ENCODE measurements at regions not wholly inside any gene's neighbourhood (a gene's known extent, or its start where the extent isn't known, plus 50 kb on each side); places are given as distances from the start of the nearest gene placed in this dataset.

DNA sequence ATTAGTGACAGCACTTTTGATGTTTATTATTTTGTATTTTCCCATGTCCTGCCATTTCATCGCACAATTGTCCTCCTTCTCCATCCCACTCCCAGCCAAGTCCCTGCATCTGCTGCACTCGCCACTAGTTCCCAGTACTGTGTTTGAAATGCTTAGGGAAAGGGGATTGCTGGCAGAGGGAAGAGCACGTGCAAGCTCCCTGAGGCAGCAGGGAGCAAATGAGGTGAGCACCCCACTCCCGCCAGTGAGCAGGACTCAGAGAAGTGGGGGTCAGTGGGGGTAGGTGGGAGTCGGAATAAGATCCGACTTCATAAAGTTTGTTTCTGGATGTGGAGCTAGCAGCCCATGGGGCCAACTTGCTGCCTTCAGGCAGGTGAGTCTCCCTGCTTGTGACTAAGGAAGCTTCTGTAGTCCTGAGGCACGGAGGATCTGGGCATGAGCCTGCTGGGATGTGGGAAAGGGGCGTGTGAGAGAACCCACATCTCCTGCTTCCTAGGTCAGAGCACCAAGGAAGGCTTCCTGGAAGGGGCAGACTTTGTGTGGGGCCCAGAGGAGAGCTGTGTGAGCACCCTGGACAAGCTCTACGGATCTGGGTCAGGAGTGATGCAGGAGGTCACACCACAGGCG lies 99.7 kb upstream of the TLE3 start:
- no peaks in the 10 kb centered on the region for H3K36me3 Mint-ChIP-seq
- H3K9me3 Mint-ChIP-seq = no peaks in the 10 kb centered on the region
- H3K4me3 Mint-ChIP-seq = no peak overlapping the region
- H3K27me3 Mint-ChIP-seq (ENCODE audit: low read depth) = no peaks in the 10 kb centered on the region
- H3K27ac Mint-ChIP-seq = peak overlapping the region; percentile 93
- H3K4me1 Mint-ChIP-seq = peaks cover 76% of the 10 kb centered on the region
- DNase-seq (ENCODE audit: low spot score in 2 of 2, unreplicated experiment in 2 of 2) = no peak
- TF ChIP-seq, protein P1, sequence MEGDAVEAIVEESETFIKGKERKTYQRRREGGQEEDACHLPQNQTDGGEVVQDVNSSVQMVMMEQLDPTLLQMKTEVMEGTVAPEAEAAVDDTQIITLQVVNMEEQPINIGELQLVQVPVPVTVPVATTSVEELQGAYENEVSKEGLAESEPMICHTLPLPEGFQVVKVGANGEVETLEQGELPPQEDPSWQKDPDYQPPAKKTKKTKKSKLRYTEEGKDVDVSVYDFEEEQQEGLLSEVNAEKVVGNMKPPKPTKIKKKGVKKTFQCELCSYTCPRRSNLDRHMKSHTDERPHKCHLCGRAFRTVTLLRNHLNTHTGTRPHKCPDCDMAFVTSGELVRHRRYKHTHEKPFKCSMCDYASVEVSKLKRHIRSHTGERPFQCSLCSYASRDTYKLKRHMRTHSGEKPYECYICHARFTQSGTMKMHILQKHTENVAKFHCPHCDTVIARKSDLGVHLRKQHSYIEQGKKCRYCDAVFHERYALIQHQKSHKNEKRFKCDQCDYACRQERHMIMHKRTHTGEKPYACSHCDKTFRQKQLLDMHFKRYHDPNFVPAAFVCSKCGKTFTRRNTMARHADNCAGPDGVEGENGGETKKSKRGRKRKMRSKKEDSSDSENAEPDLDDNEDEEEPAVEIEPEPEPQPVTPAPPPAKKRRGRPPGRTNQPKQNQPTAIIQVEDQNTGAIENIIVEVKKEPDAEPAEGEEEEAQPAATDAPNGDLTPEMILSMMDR (IDR thresholded peaks at IDR 0.05; ENCODE audit: unreplicated experiment) = no peak

- Mint-ChIP-seq H3K36me3 (peaks cover 3% of the 10 kb centered on the region), H3K4me3 (no peak overlapping the region), H3K4me1 (peaks cover 76% of the 10 kb centered on the region), H3K27me3 (ENCODE audit: low read depth) (no peaks in the 10 kb centered on the region), H3K27ac (peak overlapping the region; percentile 93), H3K9me3 (peaks cover 5% of the 10 kb centered on the region)
- peak; percentile 65 to 78 for DNase-seq (ENCODE audit: low spot score in 2 of 2, unreplicated experiment in 2 of 2)
- TF ChIP-seq, protein P1 (IDR thresholded peaks at IDR 0.05; ENCODE audit: unreplicated experiment) = no peak
Measured at GRCh38 chr15:70196372-70197316, 98.9 kb upstream of the TLE3 start.

- DNase-seq (ENCODE audit: low spot score in 2 of 2, unreplicated experiment in 2 of 2) = peak in 1 of 2 experiments; percentile 52
- TF ChIP-seq, protein P1 (IDR thresholded peaks at IDR 0.05; ENCODE audit: unreplicated experiment) = no peak
- Mint-ChIP-seq H3K4me3 (no peak overlapping the region), H3K36me3 (peaks cover 3% of the 10 kb centered on the region), H3K4me1 (peaks cover 72% of the 10 kb centered on the region), H3K9me3 (peaks cover 9% of the 10 kb centered on the region), H3K27me3 (ENCODE audit: low read depth) (no peaks in the 10 kb centered on the region), H3K27ac (peak overlapping the region; percentile 87)
Measured at GRCh38 chr15:70195587-70196305, 98.0 kb upstream of the TLE3 start.

- Mint-ChIP-seq H3K9me3 (peaks cover 9% of the 10 kb centered on the region), H3K4me3 (no peak overlapping the region), H3K4me1 (peaks cover 66% of the 10 kb centered on the region), H3K27ac (no peak overlapping the region), H3K36me3 (peaks cover 3% of the 10 kb centered on the region), H3K27me3 (ENCODE audit: low read depth) (no peaks in the 10 kb centered on the region)
- DNase-seq (ENCODE audit: low spot score in 2 of 2, unreplicated experiment in 2 of 2) = no peak
- TF ChIP-seq, protein P1 (IDR thresholded peaks at IDR 0.05; ENCODE audit: unreplicated experiment) = no peak
Measured at GRCh38 chr15:70195171-70195570, 97.5 kb upstream of the TLE3 start.

DNA sequence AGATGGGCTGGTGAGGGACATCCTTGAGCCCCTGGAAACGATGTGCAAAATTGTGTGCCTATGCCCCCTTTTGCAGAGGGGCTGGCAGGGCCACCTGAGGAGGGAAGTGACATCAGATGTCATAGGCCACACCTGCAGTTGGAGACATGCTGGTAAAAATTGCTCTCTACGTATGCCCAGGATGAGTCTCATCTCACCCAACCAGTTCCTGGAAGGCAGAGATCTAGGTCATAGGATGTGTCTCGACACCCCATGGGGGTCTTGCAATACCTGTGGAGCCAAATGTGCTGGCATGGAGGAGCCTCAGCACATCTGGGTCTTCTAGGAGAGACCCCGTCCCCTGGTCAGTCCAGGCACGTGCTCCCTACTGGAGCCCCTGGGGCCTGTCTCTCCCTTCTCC lies 96.5 kb upstream of the TLE3 start:
- no peak for DNase-seq (ENCODE audit: low spot score in 2 of 2, unreplicated experiment in 2 of 2)
- Mint-ChIP-seq H3K9me3 (peaks cover 9% of the 10 kb centered on the region), H3K27ac (no peak overlapping the region), H3K4me3 (no peak overlapping the region), H3K4me1 (peaks cover 57% of the 10 kb centered on the region), H3K27me3 (ENCODE audit: low read depth) (no peaks in the 10 kb centered on the region), H3K36me3 (peaks cover 3% of the 10 kb centered on the region)
- TF ChIP-seq, protein P1 (IDR thresholded peaks at IDR 0.05; ENCODE audit: unreplicated experiment) = no peak
